HG02678 (cell line): ENCODE measurements at regions not wholly inside any gene's neighbourhood (a gene's known extent, or its start where the extent isn't known, plus 50 kb on each side); places are given as distances from the start of the nearest gene placed in this dataset.

Experiments
- ATAC-seq: cut with Tn5 transposase; IDR thresholded peaks from one replicate; pipeline ENCODE4 v1.9.1; 2021; ENCODE audit warnings: mild to moderate bottlenecking, moderate library complexity; ENCODE audit not compliant: unreplicated experiment

DNA sequence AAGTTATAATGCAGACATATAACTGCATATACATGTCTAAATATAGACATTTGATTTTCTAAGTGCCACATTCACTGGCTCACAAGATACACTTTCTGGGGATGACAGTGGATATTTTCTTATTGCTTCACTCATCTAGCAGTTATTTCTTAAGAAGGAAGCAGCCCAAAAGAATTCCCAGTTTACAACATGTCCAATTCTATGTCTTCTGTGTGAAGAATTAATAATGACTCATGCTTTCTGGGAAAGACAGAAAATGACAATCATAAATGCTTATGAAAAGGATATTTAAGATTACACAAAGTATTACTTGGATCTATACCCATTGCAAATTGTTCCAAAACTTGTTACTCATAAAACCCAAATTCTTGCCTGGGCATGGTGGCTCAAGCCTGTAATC lies 543.4 kb downstream of the SUCLA2 start:
- ATAC-seq, result no peak

DNA sequence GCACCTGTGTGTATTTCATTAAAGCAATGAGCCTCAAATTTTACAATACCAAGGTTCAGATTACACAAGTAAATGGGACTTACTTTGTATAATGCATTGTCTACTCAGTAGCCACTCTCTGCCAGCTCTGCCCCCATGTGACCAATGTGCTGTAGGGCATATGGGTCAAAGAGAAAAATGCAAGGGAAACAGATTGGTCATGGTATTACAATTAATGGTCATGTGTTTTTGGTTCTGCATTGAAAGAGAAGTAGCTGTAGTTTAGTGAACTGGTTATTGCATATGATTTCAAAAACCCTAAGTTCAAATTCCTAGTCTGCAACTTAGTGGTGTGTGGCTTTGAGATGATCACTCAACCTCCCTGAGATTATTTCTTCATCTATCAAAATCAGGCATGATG lies 545.4 kb downstream of the SUCLA2 start:
- ATAC-seq, result no peak

GRCh38 chr13:47454986-47455385 lies 546.1 kb downstream of the SUCLA2 start:
- no peak for ATAC-seq

GRCh38 chr13:47437406-47437805 lies 540.6 kb upstream of the HTR2A start:
- ATAC-seq, result no peak

DNA sequence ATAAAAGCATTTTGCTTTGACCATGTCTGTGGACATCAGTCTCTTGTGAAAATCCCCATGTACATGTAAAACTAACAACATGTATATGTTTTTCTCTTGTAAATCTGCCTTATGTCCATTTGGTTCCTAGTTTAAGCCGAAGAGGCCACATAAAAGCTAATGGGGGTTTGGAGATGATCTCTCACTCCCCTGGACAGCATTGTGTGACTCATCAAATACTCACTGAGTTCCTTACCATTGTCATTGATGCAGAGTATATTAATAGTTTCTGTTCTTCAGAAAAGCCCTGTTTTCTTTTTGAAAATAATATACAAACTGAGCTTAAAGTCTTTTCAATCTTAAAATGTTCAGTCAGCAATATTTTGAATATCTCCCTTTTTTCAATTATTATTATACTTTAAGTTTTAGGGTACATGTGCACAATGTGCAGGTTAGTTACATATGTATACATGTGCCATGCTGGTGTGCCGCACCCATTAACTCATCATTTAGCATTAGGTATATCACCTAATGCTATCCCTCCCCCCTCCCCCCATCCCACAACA lies 536.7 kb upstream of the HTR2A start:
- ATAC-seq, result no peak

GRCh38 chr13:47426126-47426849 lies 529.4 kb upstream of the HTR2A start:
- no peak for ATAC-seq

- no peak for ATAC-seq
Observed at GRCh38 chr13:47421525-47421924, 524.7 kb upstream of the HTR2A start.

DNA sequence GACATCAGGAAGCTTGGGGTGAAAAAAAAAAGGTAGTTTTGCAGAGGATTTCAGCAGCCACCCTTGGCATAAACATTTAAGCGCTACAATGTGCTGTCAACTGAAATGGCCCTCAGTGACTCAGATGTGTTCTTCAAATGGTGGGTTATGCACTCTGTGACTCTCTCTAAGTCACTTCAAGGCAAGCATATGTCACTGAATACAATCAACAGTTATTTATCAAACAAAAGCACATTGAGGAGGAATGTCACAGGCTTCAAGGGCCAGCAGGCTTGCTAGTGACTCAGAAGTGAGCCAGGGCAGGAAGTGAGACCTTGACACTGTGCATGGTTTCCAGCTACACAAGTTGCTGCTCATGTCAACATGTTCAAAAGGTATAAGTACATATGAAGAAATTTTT lies 523.7 kb upstream of the HTR2A start:
- no peak for ATAC-seq

DNA sequence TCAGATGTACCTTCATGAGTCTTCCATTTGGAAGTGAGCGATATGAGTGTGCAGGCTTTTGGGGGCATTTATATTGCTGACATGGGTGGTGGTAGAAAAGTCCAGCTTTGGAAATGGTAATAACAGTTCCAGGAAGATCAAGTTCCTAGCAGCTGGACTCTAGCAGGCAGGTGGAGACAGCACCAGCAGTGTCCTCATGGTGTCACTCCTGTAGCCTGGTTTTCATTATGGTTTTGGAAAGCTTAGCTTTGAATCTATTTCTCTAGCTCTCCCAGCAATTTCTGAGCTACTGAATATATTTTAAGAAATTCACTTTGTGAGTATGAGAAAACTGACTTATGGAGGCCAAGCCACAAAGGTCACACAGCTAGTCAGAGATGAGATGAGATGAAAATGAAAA lies 523.2 kb upstream of the HTR2A start:
- ATAC-seq, result no peak

GRCh38 chr13:47418206-47418920 lies 521.5 kb upstream of the HTR2A start:
- ATAC-seq, result no peak

DNA sequence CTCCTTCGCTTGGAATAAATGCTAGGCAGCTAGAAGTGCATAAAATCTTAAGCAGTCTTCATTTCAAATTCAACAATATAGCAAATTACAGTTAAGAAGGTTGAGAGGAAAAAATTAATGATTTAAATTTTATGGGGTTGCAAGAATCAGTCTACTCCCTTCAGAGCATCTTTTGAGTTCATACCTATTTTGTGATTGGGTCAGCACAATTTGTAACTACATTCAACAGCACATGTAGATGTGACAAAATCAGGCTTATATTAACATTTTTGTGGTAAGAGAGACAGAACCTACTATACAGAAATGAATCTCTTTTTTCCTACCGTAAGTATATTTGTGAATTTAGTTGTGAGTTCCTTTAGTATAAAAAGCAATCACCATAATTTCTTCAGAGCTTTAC lies 520.6 kb upstream of the HTR2A start:
- ATAC-seq, result no peak

GRCh38 chr13:47415048-47415447 lies 518.2 kb upstream of the HTR2A start:
- no peak for ATAC-seq

- no peak for ATAC-seq
Observed at GRCh38 chr13:47413526-47413925, 516.7 kb upstream of the HTR2A start.

DNA sequence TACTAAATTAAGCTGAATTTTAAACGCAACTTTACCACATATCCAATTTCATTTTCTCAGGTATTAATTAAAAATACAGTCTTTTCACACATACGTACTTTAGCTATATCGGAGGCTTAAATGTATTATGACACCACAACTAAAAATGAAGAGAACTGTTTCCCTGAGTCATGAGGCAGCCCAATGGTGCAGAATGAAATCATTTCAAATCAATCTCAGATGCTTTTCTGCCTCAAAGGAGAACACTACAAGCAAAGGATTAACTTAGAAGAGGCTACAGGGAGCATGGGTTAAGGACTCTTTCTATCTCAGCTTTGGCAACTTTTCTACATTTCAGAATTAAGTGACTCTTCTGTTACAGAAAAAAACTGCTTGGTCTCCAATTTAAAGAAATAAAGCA lies 516.3 kb upstream of the HTR2A start:
- no peak for ATAC-seq

DNA sequence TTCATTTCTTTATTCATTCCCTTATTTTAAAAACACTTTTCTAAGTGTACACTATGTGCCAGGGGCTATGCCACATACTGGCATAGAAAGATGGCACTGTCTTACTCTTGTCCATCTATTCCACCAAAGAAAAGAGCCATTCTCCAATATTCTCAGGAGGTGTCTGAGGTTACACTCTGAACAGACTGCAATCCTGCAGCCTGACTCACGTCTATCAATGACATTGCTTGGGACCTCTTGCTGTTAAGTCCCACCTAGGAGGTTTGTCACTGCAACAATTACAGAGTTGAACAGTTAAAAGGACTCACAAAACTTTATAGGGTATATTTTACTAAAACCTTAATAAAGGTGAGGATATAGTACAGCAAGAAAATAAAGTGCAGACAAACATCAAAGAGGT lies 512.9 kb upstream of the HTR2A start:
- no peak for ATAC-seq

- ATAC-seq, result no peak
Observed at GRCh38 chr13:47408546-47409319, 511.9 kb upstream of the HTR2A start.

GRCh38 chr13:47407808-47408207 lies 511.0 kb upstream of the HTR2A start:
- ATAC-seq, result no peak

DNA sequence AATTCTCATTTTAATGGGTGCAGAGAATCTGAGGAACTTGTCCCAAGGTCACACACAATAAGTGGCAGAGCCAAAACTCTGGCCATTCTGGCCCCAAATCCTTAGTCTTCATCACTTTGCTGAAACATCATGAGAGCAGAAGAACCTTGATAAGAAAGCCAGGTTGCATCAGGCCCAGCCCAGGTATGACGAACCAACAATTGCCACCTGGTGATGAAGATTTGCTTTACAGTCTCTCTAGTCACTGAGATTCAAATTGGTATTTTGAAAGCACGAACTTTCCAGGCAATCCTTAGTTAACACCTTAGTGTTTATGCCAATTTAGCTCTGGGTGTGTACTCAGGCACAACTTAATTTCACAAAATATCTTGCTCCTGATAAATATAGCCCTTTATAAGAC lies 502.7 kb upstream of the HTR2A start:
- ATAC-seq, result no peak

- no peak for ATAC-seq
Observed at GRCh38 chr13:47397739-47398138, 500.9 kb upstream of the HTR2A start.

- ATAC-seq, result no peak
Observed at GRCh38 chr13:47396915-47397314, 500.1 kb upstream of the HTR2A start.

GRCh38 chr13:47374741-47375140 lies 477.9 kb upstream of the HTR2A start:
- no peak for ATAC-seq

GRCh38 chr13:47372751-47373150 lies 475.9 kb upstream of the HTR2A start:
- no peak for ATAC-seq
